GM12874 (cell line): ENCODE measurements at regions not wholly inside any gene's neighbourhood (a gene's known extent, or its start where the extent isn't known, plus 50 kb on each side); places are given as distances from the start of the nearest gene placed in this dataset.

ENCODE experiments used
- TF ChIP-seq, protein P1 (sequence below): IDR thresholded peaks from 2 replicates; pipeline ENCODE4 v1.5.1; 2011; ENCODE audit warnings: low read depth, mild to moderate bottlenecking, control low read depth, low read length, moderate library complexity; ENCODE audit not compliant: insufficient read depth

- TF ChIP-seq, protein P1, sequence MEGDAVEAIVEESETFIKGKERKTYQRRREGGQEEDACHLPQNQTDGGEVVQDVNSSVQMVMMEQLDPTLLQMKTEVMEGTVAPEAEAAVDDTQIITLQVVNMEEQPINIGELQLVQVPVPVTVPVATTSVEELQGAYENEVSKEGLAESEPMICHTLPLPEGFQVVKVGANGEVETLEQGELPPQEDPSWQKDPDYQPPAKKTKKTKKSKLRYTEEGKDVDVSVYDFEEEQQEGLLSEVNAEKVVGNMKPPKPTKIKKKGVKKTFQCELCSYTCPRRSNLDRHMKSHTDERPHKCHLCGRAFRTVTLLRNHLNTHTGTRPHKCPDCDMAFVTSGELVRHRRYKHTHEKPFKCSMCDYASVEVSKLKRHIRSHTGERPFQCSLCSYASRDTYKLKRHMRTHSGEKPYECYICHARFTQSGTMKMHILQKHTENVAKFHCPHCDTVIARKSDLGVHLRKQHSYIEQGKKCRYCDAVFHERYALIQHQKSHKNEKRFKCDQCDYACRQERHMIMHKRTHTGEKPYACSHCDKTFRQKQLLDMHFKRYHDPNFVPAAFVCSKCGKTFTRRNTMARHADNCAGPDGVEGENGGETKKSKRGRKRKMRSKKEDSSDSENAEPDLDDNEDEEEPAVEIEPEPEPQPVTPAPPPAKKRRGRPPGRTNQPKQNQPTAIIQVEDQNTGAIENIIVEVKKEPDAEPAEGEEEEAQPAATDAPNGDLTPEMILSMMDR = no peak
These were observed 243.3 kb downstream of the ENGASE start for GRCh38 chr17:79317916-79318315.

DNA sequence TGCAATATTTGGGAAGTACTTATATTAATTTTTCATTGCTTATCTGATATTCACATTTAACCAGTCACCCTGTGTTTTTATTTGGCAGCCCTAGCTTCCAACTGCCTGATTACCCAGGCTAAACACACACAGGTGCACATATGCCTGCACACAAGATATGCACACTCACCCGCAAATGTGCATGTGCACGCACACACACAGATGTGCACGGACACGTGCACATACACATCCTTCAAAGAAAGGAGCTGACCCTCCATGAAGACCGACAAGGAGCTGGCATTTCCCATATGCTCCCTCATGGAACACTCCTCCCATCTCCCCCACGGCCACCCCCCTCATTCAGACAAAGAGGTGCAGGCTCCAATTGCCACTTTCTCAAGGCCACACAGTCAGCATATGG, 242.2 kb downstream of the ENGASE start:
- TF ChIP-seq, protein P1 = no peak

DNA sequence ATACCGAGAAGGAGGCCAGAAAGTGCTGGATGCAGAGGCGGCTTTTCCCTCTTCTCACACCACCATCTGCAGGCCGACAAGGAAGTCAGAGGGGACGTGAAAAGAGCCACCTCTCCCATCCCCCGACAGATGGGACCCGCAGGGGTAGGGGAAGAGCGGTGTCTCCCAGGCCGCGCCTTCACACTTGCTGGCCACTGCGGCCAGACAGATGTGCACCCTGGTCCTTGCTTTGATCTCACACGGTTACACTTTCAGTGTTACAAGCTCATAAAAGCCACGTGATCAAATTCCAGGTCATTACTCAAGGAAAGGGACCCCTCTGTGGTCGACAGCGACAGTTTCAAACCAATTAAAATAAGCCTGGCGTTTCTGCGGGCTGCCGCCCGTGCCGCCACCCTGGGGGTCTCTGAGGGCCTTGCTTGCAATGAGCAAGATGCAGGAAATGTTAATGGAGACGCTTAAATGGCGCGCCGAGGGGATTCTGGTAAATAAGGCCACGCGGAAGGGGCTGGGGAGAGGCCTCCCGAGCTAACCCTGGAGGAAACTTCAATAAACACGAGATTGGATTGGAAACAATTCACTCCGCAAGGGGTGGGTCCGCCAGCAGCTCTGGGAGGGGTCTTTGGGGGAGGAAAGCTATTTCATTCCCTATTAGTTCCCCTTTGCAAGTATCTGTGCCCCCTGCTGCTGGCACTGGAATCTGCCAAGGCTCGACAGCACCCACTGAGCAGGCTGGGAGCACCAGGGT, 240.9 kb downstream of the ENGASE start:
- TF ChIP-seq, protein P1 = no peak

DNA sequence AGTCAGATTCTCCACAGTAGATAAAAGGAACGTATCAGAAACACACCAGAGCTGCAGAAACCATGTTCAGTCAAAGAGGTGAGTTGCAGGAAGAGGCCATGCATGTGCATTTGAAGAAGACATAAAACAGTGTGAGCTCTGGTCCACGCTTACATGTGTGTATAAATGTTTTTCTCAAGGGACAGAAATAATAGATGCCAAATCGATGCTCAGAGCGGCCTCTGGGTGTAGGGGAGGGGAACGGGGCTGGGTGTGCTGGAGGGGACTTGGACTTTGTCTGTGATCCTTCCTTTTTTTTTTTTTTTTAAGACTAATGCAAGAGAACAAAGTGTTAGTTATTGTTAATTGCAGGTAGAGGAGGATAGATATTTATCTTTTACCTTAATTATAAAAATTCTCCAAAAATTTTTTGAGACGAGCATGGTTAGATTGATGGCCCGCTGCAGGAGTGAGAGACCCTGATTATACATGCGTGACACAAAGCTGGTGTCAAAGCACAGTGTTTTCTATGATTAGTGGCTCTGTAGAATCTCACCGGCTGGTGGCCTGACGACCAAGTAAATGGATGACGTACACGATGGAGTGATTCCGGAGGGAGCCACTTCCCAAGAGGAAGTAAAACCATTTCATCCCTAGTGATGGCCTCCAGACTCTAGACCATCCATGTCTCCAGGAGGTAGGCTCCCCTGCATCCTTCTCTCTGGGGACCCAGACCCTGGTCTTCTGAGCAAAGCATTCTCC, 240.2 kb downstream of the ENGASE start:
- TF ChIP-seq, protein P1 = no peak

DNA sequence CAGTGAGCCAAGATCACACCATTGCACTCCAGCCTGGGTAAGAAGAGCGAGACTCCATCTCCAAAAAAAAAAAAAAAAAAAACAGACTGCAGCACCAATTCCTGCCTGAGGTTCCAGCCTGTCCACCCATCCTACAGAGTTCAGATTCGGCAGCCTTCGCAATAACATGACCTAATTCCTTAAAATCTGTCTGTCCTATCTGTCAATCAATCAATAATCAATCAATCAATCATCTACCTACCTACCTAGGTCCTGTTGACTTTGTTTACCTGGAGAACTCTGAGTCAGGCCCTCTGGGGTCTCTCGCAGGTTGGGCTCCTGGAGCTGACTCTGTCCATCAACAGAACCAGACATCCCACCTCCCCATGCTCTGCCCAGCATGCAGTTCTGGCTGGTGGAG, 236.7 kb downstream of the ENGASE start:
- TF ChIP-seq, protein P1 = no peak

DNA sequence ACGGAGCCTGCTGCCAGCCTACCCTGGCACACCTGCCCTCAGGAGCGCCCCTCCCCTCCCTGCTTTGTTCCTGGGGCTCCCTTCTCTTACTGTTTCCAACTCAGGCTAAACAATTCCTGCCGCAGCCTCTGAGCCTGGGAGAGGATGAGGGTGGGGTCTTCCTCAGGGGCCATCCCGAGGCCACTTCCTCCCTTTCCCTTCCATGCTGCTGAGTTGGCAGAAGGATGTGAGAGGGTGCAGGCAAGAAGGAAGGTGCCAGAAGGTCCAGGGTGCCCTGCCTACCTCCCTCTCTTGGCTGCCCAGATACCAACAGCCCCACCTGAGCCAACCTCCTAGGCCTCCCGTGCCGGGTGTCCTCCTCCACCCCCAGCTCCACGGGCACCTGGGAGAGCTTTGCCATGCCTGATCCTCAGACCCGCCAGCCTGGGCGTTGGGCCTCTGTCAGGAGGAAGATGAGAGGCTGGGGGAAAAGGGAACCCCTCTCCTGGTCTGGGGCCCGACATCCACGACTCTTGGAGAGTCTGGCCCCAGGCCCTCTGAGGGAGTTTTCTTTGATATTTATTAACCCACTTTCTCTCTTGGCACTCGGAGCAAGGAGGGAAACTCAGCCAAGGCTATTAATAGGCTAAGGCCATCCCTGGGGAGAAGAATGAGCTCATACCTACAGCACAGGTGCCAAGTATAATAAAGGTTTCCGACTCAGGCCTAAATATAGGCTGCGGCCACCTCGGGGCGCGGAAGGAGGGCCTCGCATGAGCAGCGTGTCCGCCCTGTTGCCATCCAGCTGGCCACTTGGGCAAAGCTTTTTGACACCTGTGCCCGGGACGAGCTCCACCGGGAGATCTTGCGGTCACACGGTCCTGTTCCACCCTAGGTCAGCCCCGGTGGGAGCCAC, 232.0 kb downstream of the ENGASE start:
- TF ChIP-seq, protein P1 = no peak
